GM12892 (cell line): ENCODE measurements at regions not wholly inside any gene's neighbourhood (a gene's known extent, or its start where the extent isn't known, plus 50 kb on each side); places are given as distances from the start of the nearest gene placed in this dataset.

Experiments used
- POLR2A ChIP-seq: IDR thresholded peaks from 2 replicates; pipeline ENCODE4 v1.6.1; 2011; ENCODE audit warnings: low read depth, low read length, control low read depth
- POLR2AphosphoS5 ChIP-seq: IDR thresholded peaks from 2 replicates; pipeline ENCODE4 v1.6.1; 2011; ENCODE audit warnings: low read depth, low read length, control low read depth
- TAF1 ChIP-seq: IDR thresholded peaks from 2 replicates; pipeline ENCODE4 v1.6.1; 2011; ENCODE audit warnings: low read depth, mild to moderate bottlenecking, control low read depth, low read length, borderline replicate concordance

DNA sequence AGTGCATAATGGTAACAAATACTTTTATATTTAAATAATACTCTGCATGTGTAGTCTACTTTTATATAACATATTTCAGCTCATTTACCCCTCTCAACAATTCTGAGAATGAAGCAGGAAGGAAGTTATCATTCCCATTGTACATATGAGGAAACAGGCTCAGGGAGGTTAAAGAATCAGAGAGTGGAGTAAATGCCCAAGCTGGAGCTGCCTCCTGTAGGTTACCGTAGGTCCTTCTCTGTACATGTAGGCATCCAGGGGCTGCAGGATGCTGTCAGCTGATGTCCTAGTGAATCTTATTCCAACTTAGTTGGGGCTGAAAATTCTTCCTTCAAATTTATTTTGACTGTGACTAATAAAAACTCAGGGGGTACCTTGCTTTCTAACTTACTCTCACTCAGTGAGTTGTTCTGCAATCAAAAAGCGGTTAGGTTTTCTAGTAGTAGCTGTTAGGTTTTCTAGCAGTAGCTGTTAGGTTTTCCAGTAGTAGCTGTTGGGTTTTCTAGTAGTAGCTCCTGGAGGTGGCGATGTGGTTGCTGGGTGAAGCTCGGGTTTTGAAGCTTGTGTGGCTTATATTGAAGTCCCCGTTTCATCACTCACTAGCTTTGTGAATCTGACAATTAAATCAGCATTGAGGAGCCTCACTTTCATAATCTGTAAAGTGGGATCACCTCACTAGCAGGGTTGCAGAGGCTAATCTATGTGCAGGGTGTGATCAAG lies 357.0 kb downstream of the NR2F2 start:
- TF ChIP-seq TAF1 (no peak), POLR2A (no peak), POLR2AphosphoS5 (no peak)
